ENCODE measurements at regions not wholly inside any gene's neighbourhood (a gene's known extent, or its start where the extent isn't known, plus 50 kb on each side); places are given as distances from the start of the nearest gene placed in this dataset.
A peak's percentile ranks its signal among the peaks of the same experiment; 100 is the strongest.

- no peak overlapping the region for H3K27ac ChIP-seq (ENCODE audit: extremely low read depth, low read depth, low read length)
- FAIRE-seq (no peak), ATAC-seq (no peak), DNase-seq (ENCODE audit: extremely low read depth in 1 of 4, low spot score in 3 of 4) (no peak)
- no peaks in the 10 kb centered on the region for H3K9me3 ChIP-seq (replicated peaks; ENCODE audit: control insufficient read depth, insufficient read depth, low read depth, low read length)
- no peaks in the 10 kb centered on the region for H3K79me2 ChIP-seq (ENCODE audit: control insufficient read depth, insufficient read depth, low read length)
- TF ChIP-seq MAFG (tag; conservative IDR thresholded peaks at IDR 0.05) = peak; percentile 41
- no peak for TF ChIP-seq SREBF2 (CRISPR knock-in tag; IDR thresholded peaks at IDR 0.05)
- no peak overlapping the region for H3K4me2 ChIP-seq (ENCODE audit: insufficient read depth, low read length)
- H3K9me1 ChIP-seq (ENCODE audit: control insufficient read depth, insufficient read depth, low read length) = no peaks in the 10 kb centered on the region
- in situ Hi-C loops (cut with MboI) (no loop called here), intact Hi-C loops (cut with micrococcal nuclease) (no loop called here)
- ChIA-PET CTCF (ENCODE audit: low intra/inter-chr PET ratio) (no interaction called here), POLR2A (interaction anchor here (1.2 kb wide), 1 partner anchor 15 kb away, joined by 3 read pairs; no protein-coding TSS in a partner anchor)
- no peak overlapping the region for H2AFZ ChIP-seq (ENCODE audit: low read depth, low read length)
- H3K27me3 ChIP-seq (ENCODE audit: control insufficient read depth in 2 of 2, insufficient read depth in 2 of 2, low read length in 2 of 2) = peaks cover 0 to 23% of the 10 kb centered on the region in 2 experiments; a peak in 3 of 5 replicates
- no peaks in the 10 kb centered on the region for H3K36me3 ChIP-seq (ENCODE audit: control insufficient read depth, insufficient read depth, low read length)
- H3K4me3 ChIP-seq = no peak overlapping the region
- H3K4me1 ChIP-seq (replicated peaks in 1 of 2; ENCODE audit: control insufficient read depth in 2 of 2, insufficient read depth in 2 of 2, low read length in 2 of 2) = peaks cover 0 to 5% of the 10 kb centered on the region in 2 experiments; a peak in 2 of 5 replicates
- no TSS peak for BruUV-seq (replicated peaks)
- no peak overlapping the region for H3K9ac ChIP-seq (ENCODE audit: insufficient read depth in 1 of 2, low read depth in 2 of 2, low read length in 2 of 2)
- WGBS (ENCODE audit: insufficient coverage, low coverage, missing lambda C conversion rate) = 1% methylated on average over 10 of the region's 10 CpGs
- no peaks in the 10 kb centered on the region for H4K20me1 ChIP-seq (replicated peaks; ENCODE audit: control insufficient read depth, insufficient read depth, low read length)
These were observed 242.6 kb upstream of the CRY1 start for GRCh38 chr12:107335802-107336570.

- Histone ChIP-seq H3K4me1 (replicated peaks in 1 of 2; ENCODE audit: control insufficient read depth in 2 of 2, insufficient read depth in 2 of 2, low read length in 2 of 2) (peaks cover 0 to 2% of the 10 kb centered on the region in 2 experiments; a peak in 2 of 5 replicates), H3K9me3 (replicated peaks; ENCODE audit: control insufficient read depth, insufficient read depth, low read depth, low read length) (no peaks in the 10 kb centered on the region), H3K27me3 (ENCODE audit: control insufficient read depth in 2 of 2, insufficient read depth in 2 of 2, low read length in 2 of 2) (peaks cover 0 to 23% of the 10 kb centered on the region in 2 experiments; a peak in 3 of 5 replicates), H3K4me2 (ENCODE audit: insufficient read depth, low read length) (no peak overlapping the region), H3K36me3 (ENCODE audit: control insufficient read depth, insufficient read depth, low read length) (no peaks in the 10 kb centered on the region), H4K20me1 (replicated peaks; ENCODE audit: control insufficient read depth, insufficient read depth, low read length) (no peaks in the 10 kb centered on the region), H3K27ac (ENCODE audit: extremely low read depth, low read depth, low read length) (no peak overlapping the region), H3K9me1 (ENCODE audit: control insufficient read depth, insufficient read depth, low read length) (no peaks in the 10 kb centered on the region), H2AFZ (ENCODE audit: low read depth, low read length) (no peak overlapping the region), H3K4me3 (no peak overlapping the region), H3K79me2 (ENCODE audit: control insufficient read depth, insufficient read depth, low read length) (no peaks in the 10 kb centered on the region), H3K9ac (ENCODE audit: insufficient read depth in 1 of 2, low read depth in 2 of 2, low read length in 2 of 2) (no peak overlapping the region)
- BruUV-seq (replicated peaks) = no TSS peak
- intact Hi-C loops (cut with micrococcal nuclease) = no loop called here
- POLR2A ChIA-PET = interaction anchor here (1.2 kb wide), 2 partner anchors 10 to 16 kb away, joined by 3 read pairs; no protein-coding TSS in a partner anchor
- ATAC-seq (no peak), DNase-seq (ENCODE audit: extremely low read depth in 1 of 4, low spot score in 3 of 4) (no peak), FAIRE-seq (no peak)
- 5% methylated on average over 4 of the region's 4 CpGs for WGBS (ENCODE audit: insufficient coverage, low coverage, missing lambda C conversion rate)
- in situ Hi-C loops (cut with MboI) = no loop called here
- CTCF ChIA-PET (ENCODE audit: low intra/inter-chr PET ratio) = no interaction called here
- no peak for TF ChIP-seq ZNF354B (CRISPR knock-in tag; IDR thresholded peaks at IDR 0.05)
- TF ChIP-seq ZNF717 (CRISPR knock-in tag; IDR thresholded peaks at IDR 0.05) = no peak
- no peak for TF ChIP-seq MEF2D (tag; conservative IDR thresholded peaks at IDR 0.05; ENCODE audit: low read depth)
- TF ChIP-seq ELF2 (CRISPR knock-in tag; IDR thresholded peaks at IDR 0.05) = no peak
- TF ChIP-seq HMGN3 (IDR thresholded peaks at IDR 0.05; ENCODE audit: borderline replicate concordance, extremely low read depth, insufficient read length, low read depth, low read length) = no peak
- no peak for TF ChIP-seq STAT6 (CRISPR knock-in tag; IDR thresholded peaks at IDR 0.05)
- TF ChIP-seq ZMIZ1 (IDR thresholded peaks at IDR 0.05; ENCODE audit: low read depth in 2 of 2, low read length in 2 of 2) = no peak
These were observed 243.3 kb upstream of the CRY1 start for GRCh38 chr12:107336695-107337094.
